ENCODE measurements at regions not wholly inside any gene's neighbourhood (a gene's known extent, or its start where the extent isn't known, plus 50 kb on each side); places are given as distances from the start of the nearest gene placed in this dataset.

GRCh38 chr1:30283199-30283962, 440.0 kb downstream of the MATN1 start:
- SMC1A ChIA-PET (ENCODE audit: uncharacterized antibody, unreplicated experiment): no interaction called here
- Histone ChIP-seq H3K4me2 (ENCODE audit: control insufficient read depth, insufficient read depth) (no peak overlapping the region), H3K9me3 (replicated peaks; ENCODE audit: control insufficient read depth, insufficient read depth, low read length) (no peaks in the 10 kb centered on the region), H3K9ac (ENCODE audit: control insufficient read depth, insufficient read depth, low read length) (no peak overlapping the region), H4K20me1 (ENCODE audit: control insufficient read depth, insufficient read depth) (no peaks in the 10 kb centered on the region), H3K27me3 (replicated peaks in 1 of 2; ENCODE audit: control insufficient read depth in 2 of 2, insufficient read depth in 2 of 2, low read length in 1 of 2) (no peaks in the 10 kb centered on the region; a peak in 1 of 4 replicates), H3K79me2 (ENCODE audit: control insufficient read depth, insufficient read depth, low read length) (no peaks in the 10 kb centered on the region), H3K4me3 (no peak overlapping the region), H3K36me3 (ENCODE audit: control insufficient read depth in 2 of 2, insufficient read depth in 2 of 2, low read length in 1 of 2) (no peaks in the 10 kb centered on the region), H2AFZ (ENCODE audit: control insufficient read depth, low read depth, low read length) (no peak overlapping the region), H3K4me1 (ENCODE audit: control insufficient read depth, insufficient read depth, low read length) (no peaks in the 10 kb centered on the region), H3K27ac (ENCODE audit: control insufficient read depth, insufficient read depth) (no peak overlapping the region)
- no peak for TF ChIP-seq NFYA (IDR thresholded peaks at IDR 0.05; ENCODE audit: borderline replicate concordance, low read depth, low read length)
- TF ChIP-seq YY1 (IDR thresholded peaks at IDR 0.05; ENCODE audit: low read depth, low read length): no peak
- no peak for TF ChIP-seq CHD2 (IDR thresholded peaks at IDR 0.05; ENCODE audit: borderline replicate concordance, low read depth, low read length)
- no peak for TF ChIP-seq CEBPB (IDR thresholded peaks at IDR 0.05; ENCODE audit: borderline replicate concordance in 1 of 2, low read depth in 2 of 2, low read length in 2 of 2)
- TF ChIP-seq SUZ12 (IDR thresholded peaks at IDR 0.05; ENCODE audit: unreplicated experiment): no peak
- no peak for TF ChIP-seq FOS (IDR thresholded peaks at IDR 0.05; ENCODE audit: borderline replicate concordance, extremely low read depth, insufficient read length)
- TF ChIP-seq MTA3 (IDR thresholded peaks at IDR 0.05; ENCODE audit: borderline replicate concordance, low read length): no peak
- no peak for TF ChIP-seq ATF7 (IDR thresholded peaks at IDR 0.05; ENCODE audit: low read depth)
- no peak for TF ChIP-seq YBX1 (IDR thresholded peaks at IDR 0.05)
- no peak for TF ChIP-seq ZSCAN29 (IDR thresholded peaks at IDR 0.05)
- no peak for TF ChIP-seq RELB (IDR thresholded peaks at IDR 0.05; ENCODE audit: low read depth)
- TF ChIP-seq TARDBP (IDR thresholded peaks at IDR 0.05; ENCODE audit: borderline replicate concordance): no peak
- no peak for TF ChIP-seq SP1 (IDR thresholded peaks at IDR 0.05; ENCODE audit: low read depth, low read length)
- TF ChIP-seq CBX3 (IDR thresholded peaks at IDR 0.05; ENCODE audit: borderline replicate concordance, low read depth): no peak
- TF ChIP-seq ZBTB4 (CRISPR knock-in tag; IDR thresholded peaks at IDR 0.05): no peak
- TF ChIP-seq CBFB (IDR thresholded peaks at IDR 0.05; ENCODE audit: low read depth): no peak
- no peak for TF ChIP-seq MEF2B (IDR thresholded peaks at IDR 0.05; ENCODE audit: partially characterized antibody, poor library complexity, severe bottlenecking)
- no peak for TF ChIP-seq TAF1 (IDR thresholded peaks at IDR 0.05; ENCODE audit: borderline replicate concordance, low read depth, low read length)
- no peak for TF ChIP-seq BACH1 (IDR thresholded peaks at IDR 0.05; ENCODE audit: borderline replicate concordance)
- no peak for TF ChIP-seq POLR2AphosphoS5 (IDR thresholded peaks at IDR 0.05; ENCODE audit: low read length)
- BruUV-seq (replicated peaks): no TSS peak
- FAIRE-seq (no peak), DNase-seq (ENCODE audit: low read depth, low spot score) (no peak), ATAC-seq (no peak)
- CTCF ChIA-PET: no interaction called here
- RAD21 ChIA-PET (ENCODE audit: unreplicated experiment): no interaction called here
- WGBS (ENCODE audit: insufficient coverage, insufficient replicate concordance, low lambda C conversion rate, missing lambda C conversion rate): 13% methylated on average over 5 of the region's 8 CpGs
- in situ Hi-C loops (cut with MboI): no loop called here
- intact Hi-C loops (cut with micrococcal nuclease; ENCODE audit: unreplicated experiment): no loop called here
- POLR2A ChIA-PET: no interaction called here
